ENCODE measurements at regions not wholly inside any gene's neighbourhood (a gene's known extent, or its start where the extent isn't known, plus 50 kb on each side); places are given as distances from the start of the nearest gene placed in this dataset.
A peak's percentile ranks its signal among the peaks of the same experiment; 100 is the strongest.

GRCh38 chr3:24598695-24599470 lies 104.2 kb upstream of the THRB start:
- 82% methylated on average over 7 of the region's 7 CpGs for WGBS
- Histone ChIP-seq H3K27me3 (ENCODE audit: control insufficient read depth, insufficient read depth) (no peaks in the 10 kb centered on the region), H3K4me1 (ENCODE audit: control insufficient read depth, insufficient read depth, low read length) (no peaks in the 10 kb centered on the region), H3K4me3 (ENCODE audit: low read length) (no peak overlapping the region), H3K27ac (ENCODE audit: low read length) (no peak overlapping the region), H3K9me3 (ENCODE audit: control insufficient read depth, low read length) (no peaks in the 10 kb centered on the region)
- DNase-seq (no peak), ATAC-seq (no peak)
- intact Hi-C loops (cut with DNase I): no loop called here

DNA sequence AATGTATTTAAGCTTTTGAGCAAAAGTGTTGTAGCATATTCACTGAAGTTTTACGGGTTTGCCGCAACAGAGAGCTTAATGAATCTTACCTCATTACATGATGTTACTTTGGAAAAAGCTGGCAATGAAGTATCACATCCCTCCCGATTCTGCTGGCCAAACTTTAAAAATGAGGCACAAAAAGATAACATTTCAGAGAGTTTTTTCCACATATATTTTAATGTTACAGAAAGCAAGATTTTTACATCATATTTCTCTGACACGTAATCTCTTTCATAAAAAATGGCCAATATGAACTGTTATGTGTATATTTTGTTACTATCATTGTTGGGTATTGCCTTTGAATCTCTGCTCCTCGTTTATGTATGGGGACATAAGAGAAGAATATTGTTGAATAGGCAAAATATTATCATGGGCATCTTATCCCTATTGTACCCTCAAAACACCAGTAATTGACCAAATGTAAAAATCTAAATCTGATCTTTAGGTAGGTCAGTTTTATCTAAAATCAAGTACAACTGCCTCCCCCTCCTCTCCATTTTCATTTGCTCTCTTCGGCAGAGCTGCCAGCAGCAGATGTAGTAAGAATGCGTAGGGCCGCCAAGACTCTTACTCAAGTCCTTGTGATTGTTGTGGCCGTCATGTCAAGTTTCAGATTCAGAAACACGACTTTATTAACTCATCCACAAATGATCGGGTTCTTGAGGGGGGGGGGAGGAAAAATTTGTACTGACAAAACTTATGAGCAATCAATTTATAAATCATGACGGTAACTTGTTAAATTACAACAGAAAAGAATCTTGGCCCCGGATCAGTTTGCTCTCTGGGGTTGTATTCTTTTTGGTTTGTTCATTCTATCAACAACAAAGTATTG lies 106.7 kb upstream of the THRB start:
- no peaks in the 10 kb centered on the region for H3K4me1 ChIP-seq (ENCODE audit: control insufficient read depth, insufficient read depth, low read length)
- WGBS: 78% methylated on average over 13 of the region's 13 CpGs
- H3K9me3 ChIP-seq (ENCODE audit: control insufficient read depth, low read length): no peaks in the 10 kb centered on the region
- no peaks in the 10 kb centered on the region for H3K27me3 ChIP-seq (ENCODE audit: control insufficient read depth, insufficient read depth)
- H3K4me3 ChIP-seq (ENCODE audit: low read length): no peak overlapping the region
- ATAC-seq: no peak
- intact Hi-C loops (cut with DNase I): no loop called here
- DNase-seq: peak in 2 of 3 donors; percentile 12 to 37
- no peak overlapping the region for H3K27ac ChIP-seq (ENCODE audit: low read length)

DNA sequence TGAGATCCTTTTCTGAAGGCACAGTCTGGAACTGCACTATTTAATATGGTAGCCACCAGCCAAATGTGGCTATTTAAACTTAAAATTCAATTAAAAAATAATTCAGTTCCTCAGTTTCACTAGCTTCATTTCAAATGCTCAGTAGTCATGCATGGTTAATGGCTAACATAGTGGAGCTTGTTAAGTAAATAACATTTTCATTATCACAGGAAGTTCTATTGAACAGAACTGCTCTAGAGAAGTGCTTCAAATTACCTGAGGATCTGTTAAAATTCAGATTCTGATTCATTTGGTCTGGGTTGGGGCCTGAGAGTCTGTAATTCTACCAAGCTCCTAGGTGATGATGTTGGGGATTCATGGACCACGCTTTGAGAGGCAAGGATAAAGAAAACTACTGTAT lies 109.6 kb upstream of the THRB start:
- Histone ChIP-seq H3K27me3 (ENCODE audit: control insufficient read depth, insufficient read depth) (no peaks in the 10 kb centered on the region), H3K4me1 (ENCODE audit: control insufficient read depth, insufficient read depth, low read length) (no peaks in the 10 kb centered on the region), H3K27ac (ENCODE audit: low read length) (no peak overlapping the region), H3K9me3 (ENCODE audit: control insufficient read depth, low read length) (no peaks in the 10 kb centered on the region), H3K4me3 (ENCODE audit: low read length) (no peak overlapping the region)
- ATAC-seq (no peak), DNase-seq (no peak)
- WGBS: 93% methylated on average over 1 of the region's 1 CpG
- intact Hi-C loops (cut with DNase I): no loop called here

DNA sequence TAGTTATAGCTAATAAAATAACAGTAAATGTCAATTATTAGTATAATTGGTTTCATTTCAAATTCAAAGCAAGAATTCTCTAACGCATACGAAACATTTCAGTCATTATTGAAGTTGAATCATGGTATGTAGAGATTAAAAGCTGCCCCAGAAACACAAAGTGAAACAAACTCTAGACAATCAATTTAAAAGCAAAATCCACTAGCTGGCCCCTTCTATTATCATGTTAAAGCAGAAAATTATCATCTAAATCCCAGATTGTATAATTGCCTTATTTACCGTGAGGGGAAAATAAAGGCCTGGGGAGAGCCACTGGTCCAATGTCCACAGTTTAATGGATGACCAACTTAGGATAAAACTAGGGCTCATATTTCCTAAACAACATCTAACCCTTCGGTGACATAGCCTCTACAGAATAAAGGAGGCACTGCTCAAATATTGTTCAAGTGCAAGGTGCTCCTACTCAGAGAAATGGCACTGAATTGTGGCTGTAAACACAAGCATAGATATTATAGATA lies 110.9 kb upstream of the THRB start:
- Histone ChIP-seq H3K9me3 (ENCODE audit: control insufficient read depth, low read length) (no peaks in the 10 kb centered on the region), H3K4me1 (ENCODE audit: control insufficient read depth, insufficient read depth, low read length) (no peaks in the 10 kb centered on the region), H3K4me3 (ENCODE audit: low read length) (no peak overlapping the region), H3K27ac (ENCODE audit: low read length) (no peak overlapping the region), H3K27me3 (ENCODE audit: control insufficient read depth, insufficient read depth) (no peaks in the 10 kb centered on the region)
- DNase-seq (no peak), ATAC-seq (no peak)
- intact Hi-C loops (cut with DNase I): no loop called here
- 94% methylated on average over 4 of the region's 4 CpGs for WGBS

GRCh38 chr3:24607281-24607680 lies 112.6 kb upstream of the THRB start:
- Histone ChIP-seq H3K4me3 (ENCODE audit: low read length) (no peak overlapping the region), H3K4me1 (ENCODE audit: control insufficient read depth, insufficient read depth, low read length) (no peaks in the 10 kb centered on the region), H3K9me3 (ENCODE audit: control insufficient read depth, low read length) (no peaks in the 10 kb centered on the region), H3K27ac (ENCODE audit: low read length) (no peak overlapping the region), H3K27me3 (ENCODE audit: control insufficient read depth, insufficient read depth) (no peaks in the 10 kb centered on the region)
- DNase-seq (no peak), ATAC-seq (no peak)
- intact Hi-C loops (cut with DNase I): no loop called here

GRCh38 chr3:24608701-24609390 lies 114.2 kb upstream of the THRB start:
- Histone ChIP-seq H3K27ac (ENCODE audit: low read length) (no peak overlapping the region), H3K4me3 (ENCODE audit: low read length) (no peak overlapping the region), H3K27me3 (ENCODE audit: control insufficient read depth, insufficient read depth) (no peaks in the 10 kb centered on the region), H3K4me1 (ENCODE audit: control insufficient read depth, insufficient read depth, low read length) (no peaks in the 10 kb centered on the region), H3K9me3 (ENCODE audit: control insufficient read depth, low read length) (no peaks in the 10 kb centered on the region)
- 41% methylated on average over 3 of the region's 3 CpGs for WGBS
- ATAC-seq: no peak
- peak; percentile 19 to 65 (median 52) for DNase-seq
- intact Hi-C loops (cut with DNase I): no loop called here

DNA sequence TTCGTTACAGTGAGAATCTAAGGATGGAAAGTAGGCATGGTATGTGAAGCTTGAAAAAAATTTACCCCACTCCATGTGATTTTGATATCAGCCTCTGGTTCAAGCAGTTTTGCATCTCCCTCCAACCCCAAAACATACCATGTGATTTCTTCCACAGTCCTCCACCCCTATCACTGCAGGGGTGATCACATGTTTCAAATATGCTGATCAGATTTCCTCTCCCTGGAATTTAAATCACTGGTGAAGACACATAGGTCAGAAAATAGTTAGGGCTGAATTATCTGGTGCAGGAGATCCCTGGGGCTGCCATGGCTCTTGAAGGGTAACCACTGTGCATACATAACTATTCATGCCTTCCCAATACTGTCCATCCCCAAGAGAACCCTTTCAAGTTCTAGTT lies 119.7 kb upstream of the THRB start:
- intact Hi-C loops (cut with DNase I): no loop called here
- Histone ChIP-seq H3K27me3 (ENCODE audit: control insufficient read depth, insufficient read depth) (no peaks in the 10 kb centered on the region), H3K4me3 (ENCODE audit: low read length) (no peak overlapping the region), H3K4me1 (ENCODE audit: control insufficient read depth, insufficient read depth, low read length) (no peaks in the 10 kb centered on the region), H3K27ac (ENCODE audit: low read length) (no peak overlapping the region), H3K9me3 (ENCODE audit: control insufficient read depth, low read length) (no peaks in the 10 kb centered on the region)
- WGBS: 87% methylated on average over 1 of the region's 1 CpG
- DNase-seq (no peak), ATAC-seq (no peak)

DNA sequence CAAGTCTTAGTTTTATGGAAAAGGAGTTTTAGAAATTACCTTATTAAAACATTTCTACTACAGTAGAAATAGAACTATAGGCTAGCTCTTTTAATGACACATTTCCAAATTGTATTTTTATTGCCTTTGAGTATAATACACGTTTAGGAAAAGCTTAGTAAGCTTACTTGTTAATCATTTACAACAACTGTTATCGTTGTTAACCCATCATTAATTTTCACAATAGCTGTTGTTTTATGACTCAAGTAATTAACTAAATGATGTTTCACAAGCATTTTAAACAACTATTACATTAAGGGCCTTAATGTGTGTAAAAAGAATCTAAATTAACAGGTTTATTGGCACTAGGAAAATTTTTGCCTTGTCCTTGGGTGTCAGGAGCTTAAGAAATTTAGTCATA lies 120.5 kb upstream of the THRB start:
- H3K4me1 ChIP-seq (ENCODE audit: control insufficient read depth, insufficient read depth, low read length): no peaks in the 10 kb centered on the region
- no peak overlapping the region for H3K27ac ChIP-seq (ENCODE audit: low read length)
- H3K9me3 ChIP-seq (ENCODE audit: control insufficient read depth, low read length): no peaks in the 10 kb centered on the region
- no peak for DNase-seq
- intact Hi-C loops (cut with DNase I): no loop called here
- no peaks in the 10 kb centered on the region for H3K27me3 ChIP-seq (ENCODE audit: control insufficient read depth, insufficient read depth)
- no peak for ATAC-seq
- no peak overlapping the region for H3K4me3 ChIP-seq (ENCODE audit: low read length)
- WGBS: 83% methylated on average over 2 of the region's 2 CpGs

DNA sequence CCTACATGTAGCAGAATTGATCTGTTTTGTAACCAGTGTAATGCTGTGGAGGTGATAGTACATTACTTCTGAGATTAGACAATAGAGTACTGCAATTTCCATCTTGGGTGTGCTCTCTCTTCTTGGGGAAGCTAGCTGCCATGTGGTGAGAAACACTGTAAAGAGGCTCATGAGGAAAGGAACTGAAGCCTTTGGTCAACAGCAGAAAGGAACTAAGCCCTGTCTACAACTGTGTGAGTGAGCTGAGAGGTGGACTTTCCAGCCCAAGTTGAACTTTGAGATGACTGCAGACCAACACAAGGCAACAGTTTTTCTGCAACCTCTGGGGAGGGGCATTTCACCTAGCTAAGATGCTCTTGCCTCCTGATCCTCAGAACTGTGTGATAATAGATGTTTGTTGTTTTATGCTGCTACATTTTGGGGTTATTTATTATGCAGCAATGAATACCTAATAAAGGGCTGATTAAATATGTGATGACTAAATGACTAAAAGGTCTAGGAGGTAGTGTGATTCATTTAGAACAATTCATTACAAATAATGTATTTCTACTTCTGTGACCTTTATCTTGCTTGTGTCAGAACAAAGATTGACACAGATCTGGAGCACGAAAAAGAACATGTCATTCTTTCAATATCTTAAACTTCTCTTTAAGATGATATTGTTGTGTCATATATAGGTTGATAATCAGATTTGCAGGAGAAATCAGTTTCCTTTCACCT lies 121.6 kb upstream of the THRB start:
- DNase-seq: no peak
- 86% methylated on average over 1 of the region's 1 CpG for WGBS
- no peaks in the 10 kb centered on the region for H3K9me3 ChIP-seq (ENCODE audit: control insufficient read depth, low read length)
- ATAC-seq: no peak
- no peaks in the 10 kb centered on the region for H3K4me1 ChIP-seq (ENCODE audit: control insufficient read depth, insufficient read depth, low read length)
- H3K4me3 ChIP-seq (ENCODE audit: low read length): no peak overlapping the region
- no peak overlapping the region for H3K27ac ChIP-seq (ENCODE audit: low read length)
- intact Hi-C loops (cut with DNase I): no loop called here
- H3K27me3 ChIP-seq (ENCODE audit: control insufficient read depth, insufficient read depth): no peaks in the 10 kb centered on the region

GRCh38 chr3:24622138-24622537 lies 127.5 kb upstream of the THRB start:
- Histone ChIP-seq H3K9me3 (ENCODE audit: control insufficient read depth, low read length) (no peaks in the 10 kb centered on the region), H3K4me1 (ENCODE audit: control insufficient read depth, insufficient read depth, low read length) (no peaks in the 10 kb centered on the region), H3K27ac (ENCODE audit: low read length) (no peak overlapping the region), H3K27me3 (ENCODE audit: control insufficient read depth, insufficient read depth) (no peaks in the 10 kb centered on the region), H3K4me3 (ENCODE audit: low read length) (no peak overlapping the region)
- intact Hi-C loops (cut with DNase I): no loop called here
- 88% methylated on average over 1 of the region's 1 CpG for whole genome bisulfite sequencing
- DNase-seq: no peak
- no peak for ATAC-seq

Measured in right cardiac atrium (tissue), 5 donors.